ENCODE measurements at regions not wholly inside any gene's neighbourhood (a gene's known extent, or its start where the extent isn't known, plus 50 kb on each side); places are given as distances from the start of the nearest gene placed in this dataset.

DNA sequence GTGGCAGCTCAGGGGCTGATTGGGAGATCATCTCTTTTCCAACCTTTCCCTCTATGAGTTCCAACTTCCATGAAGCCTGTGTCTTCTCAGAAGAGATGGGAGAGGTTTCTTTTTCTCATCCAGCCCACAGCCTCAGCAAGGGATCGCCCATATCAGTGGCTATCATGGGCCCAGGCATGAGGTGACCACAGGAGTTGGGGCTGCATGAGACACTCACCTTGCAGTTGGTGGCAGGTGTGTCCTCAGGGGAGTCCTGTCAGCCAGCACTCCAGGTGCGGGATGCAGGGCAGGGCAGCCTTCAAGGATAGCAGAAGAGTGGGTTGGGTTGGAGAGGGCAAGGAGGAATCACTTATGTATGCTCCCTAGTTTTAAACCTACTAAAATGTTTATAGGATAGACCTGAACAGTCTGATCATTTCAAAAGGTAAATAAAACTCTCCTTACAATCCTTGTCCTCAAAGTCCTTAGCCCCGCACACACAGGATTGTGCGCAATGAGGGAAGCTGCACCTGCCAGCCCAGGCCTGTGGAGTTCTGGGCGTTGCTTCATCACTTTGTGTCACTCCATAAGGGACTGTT lies 811.1 kb downstream of the KCNJ18 start:
- TF ChIP-seq POLR2AphosphoS5 (IDR thresholded peaks at IDR 0.05; ENCODE audit: insufficient read depth, low read depth, low read length), result no peak
- TF ChIP-seq, protein P1, sequence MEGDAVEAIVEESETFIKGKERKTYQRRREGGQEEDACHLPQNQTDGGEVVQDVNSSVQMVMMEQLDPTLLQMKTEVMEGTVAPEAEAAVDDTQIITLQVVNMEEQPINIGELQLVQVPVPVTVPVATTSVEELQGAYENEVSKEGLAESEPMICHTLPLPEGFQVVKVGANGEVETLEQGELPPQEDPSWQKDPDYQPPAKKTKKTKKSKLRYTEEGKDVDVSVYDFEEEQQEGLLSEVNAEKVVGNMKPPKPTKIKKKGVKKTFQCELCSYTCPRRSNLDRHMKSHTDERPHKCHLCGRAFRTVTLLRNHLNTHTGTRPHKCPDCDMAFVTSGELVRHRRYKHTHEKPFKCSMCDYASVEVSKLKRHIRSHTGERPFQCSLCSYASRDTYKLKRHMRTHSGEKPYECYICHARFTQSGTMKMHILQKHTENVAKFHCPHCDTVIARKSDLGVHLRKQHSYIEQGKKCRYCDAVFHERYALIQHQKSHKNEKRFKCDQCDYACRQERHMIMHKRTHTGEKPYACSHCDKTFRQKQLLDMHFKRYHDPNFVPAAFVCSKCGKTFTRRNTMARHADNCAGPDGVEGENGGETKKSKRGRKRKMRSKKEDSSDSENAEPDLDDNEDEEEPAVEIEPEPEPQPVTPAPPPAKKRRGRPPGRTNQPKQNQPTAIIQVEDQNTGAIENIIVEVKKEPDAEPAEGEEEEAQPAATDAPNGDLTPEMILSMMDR (IDR thresholded peaks at IDR 0.05; ENCODE audit: extremely low read depth in 1 of 2, insufficient read depth in 1 of 2, low read depth in 1 of 2, low read length in 2 of 2), result no peak
